PC-3 (cell line): ENCODE measurements at regions not wholly inside any gene's neighbourhood (a gene's known extent, or its start where the extent isn't known, plus 50 kb on each side); places are given as distances from the start of the nearest gene placed in this dataset.

Experiments
- ATAC-seq: fragments of 200-7000 bp; cut with Tn5 transposase; 2 replicates; pipeline ENCODE4 v1.9.1; 2020; ENCODE audit warnings: mild to moderate bottlenecking, moderate library complexity
- BruUV-seq: library from RNA; stranded (reverse); fragments of 400-500 nt; replicated peaks from 2 replicates; lab custom pipeline; 2021; lab: Mats Ljungman, UMichigan
- CTCF ChIA-PET: fragments of 300-600 bp; sonication (Branson Sonifier 250); formaldehyde crosslinking; loops from one replicate; lab custom pipeline; 2022; ENCODE audit warnings: antibody characterized with exemption; lab: Charles Lee
- POLR2A ChIA-PET: fragments of 300-600 bp; sonication (Branson Sonifier 250); formaldehyde crosslinking; loops from one replicate; lab custom pipeline; 2022; ENCODE audit warnings: antibody characterized with exemption; ENCODE audit not compliant: unreplicated experiment; lab: Charles Lee
- DNase-seq: peaks from one replicate; pipeline ENCODE4 v3.0.0-alpha.2; 2015
- H2AFZ ChIP-seq: fragments of 300-600 bp; sonication (generic); 2 replicates; pipeline ENCODE4 v1.6.0; 2016; ENCODE audit warnings: antibody characterized with exemption, low read length
- H3F3A ChIP-seq: fragments of 300-600 bp; sonication (generic); one replicate; pipeline ENCODE4 v1.6.0; 2017; ENCODE audit warnings: antibody characterized with exemption, low read length, control low read depth, mild to moderate bottlenecking; ENCODE audit not compliant: unreplicated experiment
- H3K27ac ChIP-seq: fragments of 300-600 bp; sonication (generic); 2 replicates; pipeline ENCODE4 v1.5.1; 2016; ENCODE audit warnings: mild to moderate bottlenecking, low read length
- H3K27me3 ChIP-seq: fragments of 300-600 bp; sonication (generic); 2 replicates; pipeline ENCODE4 v1.6.1; 2016; ENCODE audit warnings: low read length, mixed read lengths
- H3K36me3 ChIP-seq: fragments of 300-600 bp; sonication (generic); 2 replicates; pipeline ENCODE4 v1.6.1; 2016; ENCODE audit warnings: low read depth, mixed run types, low read length, mixed read lengths
- H3K4me1 ChIP-seq: fragments of 300-600 bp; sonication (generic); 2 replicates; pipeline ENCODE4 v1.5.1; 2016; ENCODE audit warnings: low read length; ENCODE audit not compliant: insufficient read depth
- H3K4me2 ChIP-seq: fragments of 300-600 bp; sonication (generic); 2 replicates; pipeline ENCODE4 v1.6.0; 2016; ENCODE audit warnings: low read length
- H3K4me3 ChIP-seq: fragments of 300-600 bp; sonication (generic); 2 replicates; pipeline ENCODE4 v1.5.1; 2016; ENCODE audit warnings: mild to moderate bottlenecking, low read length, mixed read lengths
- H3K79me2 ChIP-seq: fragments of 300-600 bp; sonication (generic); 2 replicates; pipeline ENCODE4 v1.6.1; 2017; ENCODE audit warnings: low read length, mixed read lengths
- H3K9ac ChIP-seq: fragments of 300-600 bp; sonication (generic); 2 replicates; pipeline ENCODE4 v1.6.0; 2016; ENCODE audit warnings: mild to moderate bottlenecking, low read length
- H3K9me2 ChIP-seq: fragments of 300-600 bp; sonication (generic); replicated peaks from 2 replicates; pipeline ENCODE4 v1.6.1; 2016; ENCODE audit warnings: mixed run types, low read length, mixed read lengths
- H3K9me3 ChIP-seq: fragments of 300-600 bp; sonication (generic); 2 replicates; pipeline ENCODE4 v1.6.1; 2016; ENCODE audit warnings: low read length, mixed read lengths
- H4K20me1 ChIP-seq: fragments of 300-600 bp; sonication (generic); 2 replicates; pipeline ENCODE4 v1.6.1; 2016; ENCODE audit warnings: low read length, mixed read lengths
- CTCF ChIP-seq: fragments of 300-600 bp; sonication (generic); conservative IDR thresholded peaks from 2 replicates; pipeline ENCODE4 v1.5.1; 2017; ENCODE audit warnings: antibody characterized with exemption, low read depth, mild to moderate bottlenecking, low read length
- EZH2 ChIP-seq: fragments of 300-600 bp; sonication (generic); IDR thresholded peaks from one replicate; pipeline ENCODE4 v1.6.1; 2017; ENCODE audit warnings: antibody characterized with exemption, mild to moderate bottlenecking, low read length; ENCODE audit not compliant: unreplicated experiment
- EZH2phosphoT487 ChIP-seq: fragments of 300-600 bp; sonication (generic); IDR thresholded peaks from 2 replicates; pipeline ENCODE4 v1.6.1; 2018; ENCODE audit warnings: mild to moderate bottlenecking, antibody characterized with exemption, low read length, borderline replicate concordance
- intact Hi-C: fragments of 100-400 bp; cut with micrococcal nuclease; formaldehyde crosslinking; loops from 2 replicates; pipeline ENCODE4 v1.9.0; 2023

GRCh38 chr1:118326960-118327629, 142.1 kb upstream of the SPAG17 start:
- DNase-seq (no peak), ATAC-seq (no peak)
- Histone ChIP-seq H4K20me1 (no peaks in the 10 kb centered on the region), H3K9me2 (no peaks in the 10 kb centered on the region), H3K4me2 (no peak overlapping the region), H3K9ac (no peak overlapping the region), H3K4me3 (no peak overlapping the region), H3K27me3 (no peaks in the 10 kb centered on the region), H3K4me1 (peaks cover 14% of the 10 kb centered on the region; the same call in 1 of the 2 replicates), H3F3A (no peaks in the 10 kb centered on the region), H3K9me3 (no peaks in the 10 kb centered on the region), H2AFZ (no peak overlapping the region), H3K79me2 (no peaks in the 10 kb centered on the region), H3K27ac (no peak overlapping the region), H3K36me3 (no peaks in the 10 kb centered on the region)
- no peak for TF ChIP-seq EZH2
- TF ChIP-seq CTCF, result no peak
- no peak for TF ChIP-seq EZH2phosphoT487
- BruUV-seq, result no TSS peak
- ChIA-PET CTCF (no interaction called here), POLR2A (no interaction called here)
- intact Hi-C loops, result no loop called here

- Histone ChIP-seq H3K4me1 (peaks cover 14% of the 10 kb centered on the region; the same call in 1 of the 2 replicates), H3K4me3 (no peak overlapping the region), H3F3A (no peaks in the 10 kb centered on the region), H3K9me3 (no peaks in the 10 kb centered on the region), H2AFZ (no peak overlapping the region), H3K27me3 (no peaks in the 10 kb centered on the region), H4K20me1 (no peaks in the 10 kb centered on the region), H3K36me3 (no peaks in the 10 kb centered on the region), H3K27ac (peak overlapping the region; percentile 28; the same call in 1 of the 2 replicates), H3K9ac (no peak overlapping the region), H3K79me2 (no peaks in the 10 kb centered on the region), H3K4me2 (0 out of 2 replicates have a peak overlapping the region, but pooled peaks have one; percentile 11), H3K9me2 (no peaks in the 10 kb centered on the region)
- POLR2A ChIA-PET, result no interaction called here
- BruUV-seq, result no TSS peak
- TF ChIP-seq CTCF (no peak), EZH2phosphoT487 (no peak)
- CTCF ChIA-PET, result no interaction called here
- DNase-seq (peak; percentile 79), ATAC-seq (peak; percentile 38)
- intact Hi-C loops, result no loop called here
Measured at GRCh38 chr1:118325550-118326225, 140.7 kb upstream of the SPAG17 start.

- CTCF ChIA-PET, result no interaction called here
Measured at GRCh38 chr1:118323246-118323645, 138.2 kb upstream of the SPAG17 start.

More at GRCh38 chr1:118323246-118323645, 138.2 kb upstream of the SPAG17 start:
- ATAC-seq (no peak), DNase-seq (no peak)
- intact Hi-C loops, result no loop called here
- Histone ChIP-seq H3K4me3 (no peak overlapping the region), H3K9me3 (no peaks in the 10 kb centered on the region), H3K4me1 (peaks cover 14% of the 10 kb centered on the region; the same call in 1 of the 2 replicates), H3K9ac (no peak overlapping the region), H2AFZ (no peak overlapping the region), H3K36me3 (no peaks in the 10 kb centered on the region), H3K4me2 (no peak overlapping the region), H3F3A (no peaks in the 10 kb centered on the region), H3K27ac (no peak overlapping the region), H3K9me2 (no peaks in the 10 kb centered on the region), H3K79me2 (no peaks in the 10 kb centered on the region), H4K20me1 (no peaks in the 10 kb centered on the region), H3K27me3 (no peaks in the 10 kb centered on the region)
- POLR2A ChIA-PET, result no interaction called here
- BruUV-seq, result no TSS peak
- no peak for TF ChIP-seq EZH2phosphoT487
- TF ChIP-seq CTCF, result no peak
- TF ChIP-seq EZH2, result no peak
